HepG2 (cell line): ENCODE measurements at regions not wholly inside any gene's neighbourhood (a gene's known extent, or its start where the extent isn't known, plus 50 kb on each side); places are given as distances from the start of the nearest gene placed in this dataset.

Experiments used
- AHDC1 ChIP-seq: sonication (generic); formaldehyde crosslinking; IDR thresholded peaks from 2 replicates; pipeline ENCODE4 v1.5.1; 2020; ENCODE audit warnings: mild to moderate bottlenecking, missing genetic modification reagents, borderline replicate concordance
- ELF3 ChIP-seq: IDR thresholded peaks from 2 replicates; pipeline ENCODE4 v1.6.1; 2016; ENCODE audit warnings: missing genetic modification reagents, missing compliant biosample characterization
- EP300 ChIP-seq, 3 experiments: sonication (generic) in 1 of 3; formaldehyde crosslinking in 1 of 3; IDR thresholded peaks; 2 replicates each; pipeline versions ENCODE4 v1.5.1 to v1.6.1; 2011 to 2020; ENCODE audit warnings: low read depth in 2 of 3, low read length in 2 of 3, borderline replicate concordance in 1 of 3, improper control_type of control experiment in 1 of 3, mild to moderate bottlenecking in 1 of 3, missing genetic modification reagents in 1 of 3, moderate library complexity in 1 of 3
- HMGXB3 ChIP-seq: sonication (generic); formaldehyde crosslinking; IDR thresholded peaks from 2 replicates; pipeline ENCODE4 v1.4.0; 2020; ENCODE audit warnings: missing genetic modification reagents, borderline replicate concordance
- KAT7 ChIP-seq: IDR thresholded peaks from 2 replicates; pipeline ENCODE4 v1.6.1; 2018; ENCODE audit warnings: borderline replicate concordance, missing compliant biosample characterization
- LCORL ChIP-seq, 2 experiments: fragments of 450-650 bp in 1 of 2; sonication (generic) in 1 of 2; formaldehyde crosslinking in 1 of 2; IDR thresholded peaks; 2 replicates each; pipeline versions ENCODE4 v1.5.0 to v1.6.1; 2017 to 2020; ENCODE audit warnings: antibody characterized with exemption in 1 of 2, missing genetic modification reagents in 1 of 2
- MLX ChIP-seq: IDR thresholded peaks from 2 replicates; pipeline ENCODE4 v1.6.1; 2016
- MXD4 ChIP-seq: IDR thresholded peaks from 2 replicates; pipeline ENCODE4 v1.6.1; 2016; ENCODE audit warnings: mild to moderate bottlenecking, missing biosample characterization, missing genetic modification reagents
- SCMH1 ChIP-seq: sonication (generic); formaldehyde crosslinking; IDR thresholded peaks from 2 replicates; pipeline ENCODE4 v1.9.0; 2021; ENCODE audit warnings: missing genetic modification reagents, mild to moderate bottlenecking, borderline replicate concordance
- ZFP62 ChIP-seq: sonication (generic); formaldehyde crosslinking; IDR thresholded peaks from 2 replicates; pipeline ENCODE4 v1.4.0; 2020; ENCODE audit warnings: missing genetic modification reagents
- ZNF572 ChIP-seq: sonication (generic); formaldehyde crosslinking; IDR thresholded peaks from 2 replicates; pipeline ENCODE4 v1.5.1; 2020; ENCODE audit warnings: mild to moderate bottlenecking, missing genetic modification reagents
- ZNF646 ChIP-seq: sonication (generic); formaldehyde crosslinking; IDR thresholded peaks from 2 replicates; pipeline ENCODE4 v1.9.0; 2021; ENCODE audit warnings: mild to moderate bottlenecking, missing genetic modification reagents

- TF ChIP-seq ZNF572 (CRISPR knock-in tag): no peak
- TF ChIP-seq KAT7 (CRISPR knock-in tag): peak; percentile 59; the same call in 1 of the 2 replicates
- TF ChIP-seq LCORL (IDR thresholded peaks at IDR 0.05): no peak
- peak; percentile 84 for TF ChIP-seq LCORL (CRISPR knock-in tag; IDR thresholded peaks at IDR 0.05)
- peak; percentile 57 for TF ChIP-seq MXD4
- TF ChIP-seq AHDC1 (CRISPR knock-in tag): peak; percentile 90; the same call in 1 of the 2 replicates
- peak in 1 of 2 experiments; percentile 95; a peak in 2 of 4 replicates for TF ChIP-seq EP300 (IDR thresholded peaks at IDR 0.05; ENCODE audit: low read depth in 2 of 2, low read length in 2 of 2)
- peak; percentile 27; the same call in 1 of the 2 replicates for TF ChIP-seq EP300 (CRISPR knock-in tag; IDR thresholded peaks at IDR 0.05; ENCODE audit: borderline replicate concordance)
- peak; percentile 86; the same call in 1 of the 2 replicates for TF ChIP-seq MLX (CRISPR knock-in tag)
- TF ChIP-seq HMGXB3: no peak
- TF ChIP-seq SCMH1: no peak
- no peak for TF ChIP-seq ZNF646 (CRISPR knock-in tag)
- TF ChIP-seq ZFP62: no peak
- peak; percentile 84 for TF ChIP-seq ELF3 (CRISPR knock-in tag)
Observed at GRCh38 chr17:72447251-72447640, 326.4 kb downstream of the SOX9 start (continued).
